CD1c-positive myeloid dendritic cell (primary cell): ENCODE measurements at regions not wholly inside any gene's neighbourhood (a gene's known extent, or its start where the extent isn't known, plus 50 kb on each side); places are given as distances from the start of the nearest gene placed in this dataset.
"Not testable (repeated sequence)": the region's sequence is repeated elsewhere in the genome, so short reads cannot be mapped to it uniquely, and the experiment has no call there.

ENCODE experiments used
- DNase-seq: peaks from one replicate; pipeline ENCODE4 v3.0.0-alpha.2; 2016; ENCODE audit errors: extremely low spot score

DNA sequence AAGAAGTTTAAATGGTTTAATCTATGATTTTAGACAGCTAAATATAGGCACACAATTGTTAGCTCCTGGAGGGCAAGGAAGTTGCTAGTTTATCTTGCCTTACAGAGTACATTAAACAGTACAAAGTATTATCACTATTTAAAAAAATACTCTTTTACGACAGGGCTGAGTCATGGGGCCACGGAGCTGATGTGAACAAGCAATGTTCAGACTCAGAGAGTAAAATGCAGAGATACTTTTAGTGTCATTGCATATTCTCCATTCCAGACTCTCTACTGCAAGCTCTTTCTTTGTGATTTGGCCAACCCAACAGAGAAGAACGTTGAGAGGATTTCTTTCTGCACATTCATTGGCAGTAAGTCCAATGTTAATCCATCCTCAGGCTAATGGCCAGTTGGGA is 352.4 kb downstream of the SPRY2 start:
- no peak for DNase-seq

DNA sequence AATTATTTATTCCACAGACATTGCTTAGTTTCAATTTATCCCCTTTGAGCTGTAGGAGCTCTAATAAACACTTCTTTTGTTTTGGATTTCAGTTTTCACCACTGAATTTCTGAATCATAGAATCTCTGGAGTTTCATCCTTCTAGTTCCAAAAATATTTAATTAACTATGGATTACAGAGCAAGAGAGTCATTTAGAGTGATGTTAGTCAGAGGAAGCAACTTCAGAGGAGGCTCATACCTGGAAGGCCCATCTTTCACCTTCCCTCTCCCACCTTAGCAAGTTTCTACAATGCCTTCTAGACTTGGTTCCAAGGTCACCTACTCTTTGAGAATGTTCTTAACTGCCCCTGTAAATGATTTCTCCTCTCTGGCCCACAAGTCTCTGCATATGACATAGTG is 353.2 kb downstream of the SPRY2 start:
- no peak for DNase-seq

DNA sequence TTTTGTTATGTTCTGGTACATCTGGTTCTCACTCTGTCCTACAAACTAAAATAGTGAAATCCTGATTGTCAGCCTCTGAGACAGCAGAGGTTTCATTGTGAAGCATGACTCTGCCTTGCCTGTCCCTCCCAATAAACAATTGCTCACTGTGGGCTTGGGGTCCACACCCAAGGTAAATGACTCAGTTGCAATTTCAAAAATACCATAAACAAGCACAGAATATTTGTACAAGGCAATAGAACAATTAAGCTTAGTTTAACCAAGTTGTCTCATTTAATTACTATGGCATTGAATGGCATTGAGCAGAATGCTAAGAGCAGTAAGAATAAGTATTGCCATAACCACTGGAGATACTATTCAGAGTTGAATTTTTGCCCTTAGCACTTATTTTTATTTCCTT is 353.6 kb downstream of the SPRY2 start:
- no peak for DNase-seq

- no peak for DNase-seq
Observed at GRCh38 chr13:79986890-79987289, 354.0 kb downstream of the SPRY2 start.

DNA sequence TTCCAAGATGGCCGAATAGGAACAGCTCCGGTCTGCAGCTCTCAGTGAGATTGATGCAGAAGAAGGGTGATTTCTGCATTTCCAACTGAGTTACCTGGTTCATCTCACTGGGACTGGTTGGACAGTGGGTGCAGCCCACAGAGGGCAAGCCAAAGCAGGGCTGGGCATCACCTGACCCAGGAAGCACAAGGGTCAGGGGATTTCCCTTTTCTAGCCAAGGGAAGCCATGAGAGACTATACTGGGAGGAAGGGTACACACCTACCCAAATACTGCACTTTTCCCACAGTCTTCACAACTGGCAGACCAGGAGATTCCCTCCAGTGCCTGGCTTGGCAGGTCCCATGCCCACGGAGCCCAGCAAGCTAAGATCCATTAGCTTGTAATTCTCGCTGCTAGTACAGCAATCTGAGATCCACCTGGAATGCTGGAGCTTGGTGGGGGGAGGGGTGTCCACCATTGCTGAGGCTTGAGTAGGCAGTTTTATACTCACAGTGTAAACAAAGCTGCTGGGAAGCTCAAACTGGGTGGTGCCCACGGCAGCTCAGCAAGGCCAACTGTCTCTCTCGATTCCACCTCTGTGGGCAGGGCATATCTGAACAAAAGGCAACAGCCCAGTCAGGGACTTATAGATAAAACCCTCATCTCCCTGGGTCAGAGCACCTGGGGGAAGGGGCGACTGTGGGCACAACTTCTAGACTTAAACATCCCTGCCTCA is 365.8 kb downstream of the SPRY2 start:
- not testable (repeated sequence) for DNase-seq

GRCh38 chr13:79973533-79973963 is 367.4 kb downstream of the SPRY2 start:
- peak; percentile 41 for DNase-seq

DNA sequence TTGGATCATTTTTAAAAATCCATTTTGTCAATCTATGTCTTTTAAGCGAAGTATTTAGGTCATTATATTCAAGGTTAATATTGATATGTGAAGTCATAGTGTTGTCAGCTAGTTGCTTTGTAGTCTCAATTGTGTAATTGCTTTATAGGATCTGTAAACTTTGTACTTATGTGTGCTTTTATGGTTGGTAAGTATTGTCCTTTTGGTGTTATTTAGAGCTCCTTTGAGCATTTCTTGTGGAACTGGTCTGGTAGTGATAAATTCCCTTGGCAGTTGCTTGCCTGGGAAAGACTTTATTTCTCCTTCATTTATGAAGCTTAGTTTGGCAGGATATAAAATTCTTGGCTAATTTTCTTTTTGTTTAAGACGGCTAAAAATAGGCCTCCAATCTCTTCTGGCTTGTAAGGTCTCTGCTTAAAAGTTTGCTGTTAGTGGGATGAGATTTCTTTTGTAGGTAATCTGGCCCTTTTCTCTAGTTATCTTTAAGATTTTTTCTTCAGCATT is 368.8 kb downstream of the SPRY2 start:
- DNase-seq: no peak

DNA sequence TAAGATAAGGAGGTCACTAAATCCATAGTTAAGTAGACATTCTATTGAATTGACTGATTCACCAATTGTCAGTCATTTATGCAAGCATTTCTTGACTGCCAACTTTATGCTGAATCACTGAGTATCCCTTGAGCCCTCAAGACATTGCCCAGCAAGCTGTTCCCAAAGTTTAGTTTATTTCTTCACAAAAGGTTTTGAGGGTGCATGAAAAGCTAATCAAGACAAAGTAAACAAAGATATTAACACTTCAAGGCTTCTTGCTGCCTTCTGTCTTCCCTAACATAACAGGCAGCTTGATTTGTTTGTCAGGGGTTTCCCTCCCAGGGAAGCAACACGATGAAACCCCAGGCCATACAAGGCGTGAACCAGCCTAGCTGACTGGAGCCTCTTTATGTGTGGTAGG is 374.4 kb downstream of the SPRY2 start:
- no peak for DNase-seq

DNA sequence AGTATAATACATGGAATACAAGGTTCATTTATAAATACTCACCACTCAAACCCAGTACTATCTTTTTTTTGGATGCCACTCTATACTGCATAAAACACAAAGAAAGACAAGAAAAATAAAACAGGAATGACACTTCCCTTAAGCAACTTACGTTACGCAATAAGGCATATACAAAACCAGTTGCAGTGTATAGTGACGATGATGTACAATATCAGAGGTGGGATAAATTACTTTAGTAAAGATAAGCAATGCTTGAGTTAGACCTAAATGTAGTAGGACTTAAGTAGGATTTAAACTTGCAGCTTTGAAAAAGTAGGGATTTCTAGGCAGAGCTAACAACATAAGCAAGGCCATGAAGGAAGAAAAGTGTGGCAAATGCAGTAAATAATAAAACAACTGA is 374.9 kb downstream of the SPRY2 start:
- DNase-seq: peak; percentile 13

DNA sequence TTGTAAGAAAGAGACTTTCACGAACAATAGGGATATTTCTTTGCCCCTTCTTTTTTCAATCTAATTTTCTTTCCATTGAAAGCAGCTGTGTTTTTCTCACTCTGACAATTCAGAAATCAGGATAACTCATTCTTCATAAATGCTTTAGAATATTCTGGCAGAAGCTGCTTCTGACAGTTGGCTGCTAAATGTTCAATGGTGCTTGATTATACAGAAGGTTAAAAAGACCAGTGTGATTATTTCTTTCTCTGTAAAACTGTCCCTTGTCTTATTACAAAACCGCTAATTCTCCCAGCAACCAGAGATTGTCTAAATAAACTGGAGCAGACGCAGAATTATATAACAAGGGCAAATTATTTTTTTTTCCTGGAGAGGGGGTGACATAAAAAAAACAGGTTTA is 394.4 kb downstream of the SPRY2 start:
- DNase-seq: no peak

DNA sequence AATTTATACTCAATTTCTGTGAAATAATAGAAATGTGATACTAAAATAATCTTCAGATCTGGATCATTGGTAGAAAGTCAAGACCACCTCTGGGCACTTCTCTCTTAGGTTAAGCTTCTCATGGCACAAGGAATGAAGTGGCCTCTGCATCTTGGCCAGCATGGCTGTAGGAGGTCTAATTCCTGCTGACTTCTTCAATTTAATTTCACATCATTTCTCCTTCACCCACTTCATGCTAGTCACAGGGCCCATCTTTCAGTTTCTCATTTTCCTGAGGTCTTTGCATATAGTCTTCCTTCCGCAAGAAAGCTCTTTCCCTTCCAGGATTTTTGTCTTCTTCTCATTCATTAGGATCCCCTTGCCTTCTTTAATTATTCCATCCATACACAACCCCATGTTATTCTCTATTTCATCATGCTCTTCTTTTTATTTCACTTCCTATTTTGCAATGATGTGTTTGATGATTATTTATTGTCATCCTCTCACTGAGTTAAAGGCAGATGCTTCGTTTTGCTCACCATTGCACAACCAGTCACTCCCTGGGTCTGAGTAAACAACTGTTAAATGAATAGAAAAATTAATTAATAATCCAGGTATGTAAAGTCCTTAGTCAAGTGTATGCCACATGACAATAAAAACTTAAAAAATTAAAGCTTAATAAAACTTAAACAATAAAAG is 397.4 kb downstream of the SPRY2 start:
- peak; percentile 3 for DNase-seq

- DNase-seq: no peak
Observed at GRCh38 chr13:79941752-79942151, 399.2 kb downstream of the SPRY2 start.

DNA sequence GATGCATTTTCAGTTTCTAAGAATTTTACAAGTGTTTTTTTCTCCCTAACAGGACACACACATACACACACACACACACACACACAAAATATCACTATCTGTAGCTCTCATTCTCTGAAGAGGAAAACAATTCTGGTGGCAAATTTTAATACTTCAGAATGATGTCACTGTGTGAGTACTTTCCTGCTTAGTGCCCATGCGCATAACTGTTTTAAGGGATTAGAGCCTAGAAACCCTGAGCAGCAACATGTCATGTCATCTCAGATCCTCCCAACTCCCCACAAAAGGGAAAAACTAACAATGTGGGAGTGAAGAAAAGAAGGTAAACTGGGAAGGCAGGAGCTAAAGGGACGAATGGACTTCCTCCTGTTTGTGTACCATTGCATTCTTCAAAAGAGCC is 401.2 kb downstream of the SPRY2 start:
- no peak for DNase-seq

- DNase-seq: no peak
Observed at GRCh38 chr13:79937771-79938216, 403.1 kb downstream of the SPRY2 start.

DNA sequence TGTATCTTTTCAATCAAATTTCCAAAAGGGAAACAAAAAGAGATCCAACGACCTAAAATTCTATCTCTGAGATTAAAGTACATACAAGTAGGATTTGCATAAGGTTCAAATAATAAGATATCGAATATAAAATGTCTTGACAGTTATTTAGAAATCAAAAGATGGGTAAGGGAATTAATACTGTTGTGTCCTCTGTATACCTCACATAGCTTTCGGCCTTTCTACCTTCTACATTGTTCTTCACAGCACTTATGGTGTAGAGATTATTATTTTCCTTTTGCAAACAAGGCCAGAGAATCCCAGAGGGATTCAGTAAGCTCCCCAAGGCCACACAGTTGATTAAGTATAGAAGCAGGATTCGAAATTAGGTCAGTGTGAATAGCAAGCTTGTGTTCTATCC is 403.6 kb downstream of the SPRY2 start:
- no peak for DNase-seq

- no peak for DNase-seq
Observed at GRCh38 chr13:79936368-79937136, 404.4 kb downstream of the SPRY2 start.

DNA sequence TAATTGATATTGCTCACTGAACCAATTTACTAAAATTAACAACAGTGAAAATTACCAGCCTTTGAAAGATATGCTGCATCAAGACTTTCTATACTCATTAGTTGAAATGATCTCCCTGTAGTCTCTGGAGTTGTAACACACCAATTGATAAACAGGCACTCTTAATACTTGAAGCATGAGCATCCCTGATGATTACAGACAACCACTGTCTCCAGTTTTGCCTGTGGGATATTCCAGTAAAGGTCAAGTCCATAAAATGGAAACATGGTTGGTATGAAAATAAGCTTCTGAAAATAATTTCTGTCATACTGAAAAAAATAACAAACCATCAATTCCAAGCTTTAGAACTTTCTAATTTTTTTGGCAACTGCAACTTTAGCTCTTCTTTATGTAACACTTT is 405.8 kb downstream of the SPRY2 start:
- no peak for DNase-seq

DNA sequence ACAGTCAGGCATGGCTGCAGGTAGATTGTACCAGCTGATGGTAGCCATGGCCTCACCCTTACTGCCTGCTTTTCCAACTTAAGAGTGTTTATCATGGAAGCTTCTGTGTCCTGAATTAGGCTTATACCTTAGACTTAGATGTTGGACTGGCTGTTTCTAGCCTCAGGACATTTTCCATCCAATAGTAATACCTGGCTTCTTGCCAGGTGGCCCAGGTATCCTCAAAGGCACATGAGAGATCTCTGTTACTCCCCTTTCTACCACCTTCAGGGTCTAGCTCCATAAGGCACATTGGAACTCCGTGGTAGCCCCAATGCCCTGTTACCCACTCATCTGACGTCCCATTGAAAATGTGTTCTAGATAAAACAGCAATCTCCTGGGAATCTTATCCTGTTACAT is 407.5 kb downstream of the SPRY2 start:
- DNase-seq: no peak

- DNase-seq: no peak
Observed at GRCh38 chr13:79932556-79932955, 408.4 kb downstream of the SPRY2 start.

DNA sequence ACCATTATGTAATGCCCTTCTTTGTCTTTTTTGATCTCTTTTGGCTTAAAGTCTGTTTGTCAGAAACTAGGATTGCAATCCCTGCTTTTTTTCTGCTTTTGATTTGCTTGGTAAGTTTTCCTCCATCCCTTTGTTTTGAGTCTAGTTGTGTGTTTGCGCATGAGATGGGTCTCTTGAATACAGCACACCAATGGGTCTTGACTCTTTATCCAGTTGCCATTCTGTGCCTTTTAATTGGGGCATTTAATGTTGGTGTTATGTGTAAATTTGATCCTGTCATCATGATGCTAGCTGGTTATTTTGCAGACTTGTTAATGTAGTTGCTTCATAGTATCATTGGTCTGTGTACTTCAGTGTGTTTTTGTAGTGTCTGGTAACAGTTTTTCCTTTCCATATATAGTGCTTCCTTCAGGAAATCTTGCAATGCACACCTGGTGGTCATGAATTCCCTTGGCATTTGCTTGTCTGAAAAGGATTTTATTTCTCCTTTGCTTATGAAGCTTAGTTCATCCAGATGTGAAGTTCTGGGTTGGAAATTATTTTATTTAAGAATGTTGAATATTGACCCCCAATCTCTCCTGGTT is 416.9 kb downstream of the SPRY2 start:
- DNase-seq: not testable (repeated sequence)

GRCh38 chr13:79919091-79919490 is 421.8 kb downstream of the SPRY2 start:
- no peak for DNase-seq

- no peak for DNase-seq
Observed at GRCh38 chr13:79918620-79919019, 422.3 kb downstream of the SPRY2 start.
